ENCODE measurements at regions not wholly inside any gene's neighbourhood (a gene's known extent, or its start where the extent isn't known, plus 50 kb on each side); places are given as distances from the start of the nearest gene placed in this dataset.

DNA sequence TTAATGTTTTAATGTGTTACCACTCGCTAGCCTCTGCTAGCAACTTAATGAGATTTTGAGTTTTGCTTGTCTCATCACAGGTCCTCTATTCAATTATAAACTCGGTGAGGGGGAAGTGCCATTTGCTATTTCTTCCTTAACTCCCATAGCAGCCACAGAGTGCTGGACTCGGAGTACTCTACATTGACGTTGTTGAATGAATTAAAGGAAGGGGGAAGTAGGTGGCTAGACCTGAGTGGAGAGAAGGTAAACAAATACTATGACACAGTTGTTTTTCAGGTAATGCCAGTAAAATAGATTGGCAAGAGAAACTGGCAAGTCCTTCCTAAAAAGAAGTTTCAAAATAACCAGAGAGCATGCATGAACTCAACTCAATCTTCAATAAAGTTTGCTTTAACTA lies 339.3 kb downstream of the HRH4 start:
- no peaks in the 10 kb centered on the region for H3K36me3 Mint-ChIP-seq (ENCODE audit: insufficient read depth)
- no peaks in the 10 kb centered on the region for H3K9me3 Mint-ChIP-seq
- H3K4me3 Mint-ChIP-seq = no peak overlapping the region
- no peak for ATAC-seq
- peaks cover 10% of the 10 kb centered on the region for H3K27me3 Mint-ChIP-seq (ENCODE audit: low read depth)
- H3K4me1 Mint-ChIP-seq (ENCODE audit: low read depth) = no peaks in the 10 kb centered on the region
- DNase-seq = no peak

GRCh38 chr18:24801001-24801400 lies 340.6 kb downstream of the HRH4 start:
- Mint-ChIP-seq H3K36me3 (ENCODE audit: insufficient read depth) (no peaks in the 10 kb centered on the region), H3K27me3 (ENCODE audit: low read depth) (peaks cover 10% of the 10 kb centered on the region), H3K4me3 (no peak overlapping the region), H3K4me1 (ENCODE audit: low read depth) (no peaks in the 10 kb centered on the region), H3K9me3 (no peaks in the 10 kb centered on the region)
- ATAC-seq = no peak
- DNase-seq = no peak

- no peak for ATAC-seq
- Mint-ChIP-seq H3K27me3 (ENCODE audit: low read depth) (peaks cover 10% of the 10 kb centered on the region), H3K9me3 (no peaks in the 10 kb centered on the region), H3K4me1 (ENCODE audit: low read depth) (no peaks in the 10 kb centered on the region), H3K4me3 (no peak overlapping the region), H3K36me3 (ENCODE audit: insufficient read depth) (no peaks in the 10 kb centered on the region)
- DNase-seq = no peak
These were observed 342.0 kb downstream of the HRH4 start for GRCh38 chr18:24802456-24802855.

DNA sequence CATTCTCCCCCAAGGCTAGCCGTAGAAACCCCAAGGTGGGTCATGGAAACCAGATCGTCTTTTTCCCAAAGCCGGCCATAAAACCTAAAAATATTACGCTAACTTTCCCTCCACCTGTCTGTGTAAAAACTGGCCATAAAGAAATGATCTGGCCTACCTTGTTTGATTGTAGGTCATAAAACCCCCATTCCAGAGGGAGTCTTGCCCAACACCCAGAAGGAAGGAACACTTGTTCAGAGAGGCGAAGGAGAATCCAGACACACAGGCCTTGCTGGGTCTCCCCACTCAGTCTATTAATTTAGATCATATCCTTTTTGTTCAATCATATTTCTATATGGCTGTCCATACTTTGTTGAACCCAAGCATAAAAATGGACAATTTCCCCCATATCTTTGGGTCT lies 344.7 kb downstream of the HRH4 start:
- H3K4me1 Mint-ChIP-seq (ENCODE audit: low read depth) = no peaks in the 10 kb centered on the region
- H3K4me3 Mint-ChIP-seq = no peak overlapping the region
- H3K27me3 Mint-ChIP-seq (ENCODE audit: low read depth) = peaks cover 5% of the 10 kb centered on the region
- no peak for DNase-seq
- H3K9me3 Mint-ChIP-seq = peaks cover 9% of the 10 kb centered on the region
- no peak for ATAC-seq
- no peaks in the 10 kb centered on the region for H3K36me3 Mint-ChIP-seq (ENCODE audit: insufficient read depth)

GRCh38 chr18:24809173-24809950 lies 348.9 kb downstream of the HRH4 start:
- ATAC-seq = no peak
- no peak for DNase-seq
- peaks cover 9% of the 10 kb centered on the region for H3K9me3 Mint-ChIP-seq
- H3K4me1 Mint-ChIP-seq (ENCODE audit: low read depth) = no peaks in the 10 kb centered on the region
- no peaks in the 10 kb centered on the region for H3K27me3 Mint-ChIP-seq (ENCODE audit: low read depth)
- H3K36me3 Mint-ChIP-seq (ENCODE audit: insufficient read depth) = no peaks in the 10 kb centered on the region
- no peak overlapping the region for H3K4me3 Mint-ChIP-seq

GRCh38 chr18:24810561-24811305 lies 350.3 kb downstream of the HRH4 start:
- ATAC-seq (no peak), DNase-seq (no peak)
- Mint-ChIP-seq H3K27me3 (ENCODE audit: low read depth) (no peaks in the 10 kb centered on the region), H3K4me3 (no peak overlapping the region), H3K9me3 (peaks cover 9% of the 10 kb centered on the region), H3K36me3 (ENCODE audit: insufficient read depth) (no peaks in the 10 kb centered on the region), H3K4me1 (ENCODE audit: low read depth) (no peaks in the 10 kb centered on the region)

DNA sequence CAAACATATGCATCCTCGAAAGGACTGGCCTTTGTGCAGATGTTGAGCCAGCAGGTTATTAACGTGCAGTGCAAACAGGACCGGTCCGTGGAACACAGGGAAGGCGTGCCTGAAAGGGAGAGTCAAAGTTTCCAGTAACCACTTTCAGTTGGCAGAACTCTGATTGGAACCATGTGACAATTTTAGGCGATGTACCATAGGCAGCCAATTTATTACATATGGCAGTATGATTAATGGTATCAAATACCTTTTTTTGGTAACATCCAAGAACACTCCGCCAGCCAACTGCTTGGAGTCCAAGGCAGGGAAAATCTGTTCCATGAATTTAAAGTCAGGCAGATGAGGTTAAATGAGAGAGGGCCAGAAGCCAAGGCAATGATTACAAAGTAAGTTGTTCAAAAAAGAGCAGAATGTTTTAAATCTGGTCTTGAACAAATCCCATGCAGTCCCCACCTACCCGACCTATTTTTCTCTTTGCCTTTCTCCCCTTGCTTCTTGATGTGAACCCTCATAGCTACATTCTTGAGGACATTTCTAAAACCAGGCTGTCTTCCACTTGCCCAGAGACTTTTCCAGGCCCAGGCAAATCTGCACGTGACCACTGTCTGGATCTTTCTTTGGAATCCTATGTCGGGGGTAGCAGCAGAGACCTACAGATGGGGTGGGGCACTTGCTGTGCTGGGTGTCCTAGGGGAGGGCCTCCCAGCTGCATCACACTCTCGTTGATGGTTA lies 351.7 kb downstream of the HRH4 start:
- H3K4me3 Mint-ChIP-seq = no peak overlapping the region
- H3K4me1 Mint-ChIP-seq (ENCODE audit: low read depth) = no peaks in the 10 kb centered on the region
- peaks cover 9% of the 10 kb centered on the region for H3K9me3 Mint-ChIP-seq
- H3K36me3 Mint-ChIP-seq (ENCODE audit: insufficient read depth) = no peaks in the 10 kb centered on the region
- no peak for DNase-seq
- no peaks in the 10 kb centered on the region for H3K27me3 Mint-ChIP-seq (ENCODE audit: low read depth)
- no peak for ATAC-seq

DNA sequence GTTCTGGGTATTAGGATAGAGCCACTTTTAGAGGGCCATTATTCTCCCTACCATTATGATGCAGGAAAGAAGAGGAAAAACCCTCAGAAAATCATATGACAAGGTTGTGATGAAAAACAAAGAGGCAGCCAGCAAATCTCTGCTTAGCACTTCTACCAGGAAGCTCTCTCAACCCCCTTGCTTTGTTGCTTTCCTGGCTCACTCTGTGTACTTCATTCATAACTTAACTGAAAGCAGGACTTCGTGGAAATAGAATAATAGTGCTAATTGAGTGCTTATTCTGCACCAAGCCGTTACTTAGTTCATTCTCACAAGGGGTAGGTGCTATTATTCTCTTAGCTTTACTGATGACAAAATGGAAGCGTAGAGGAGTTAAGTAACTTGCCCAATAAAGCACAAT lies 354.1 kb downstream of the HRH4 start:
- H3K27me3 Mint-ChIP-seq (ENCODE audit: low read depth) = no peaks in the 10 kb centered on the region
- no peaks in the 10 kb centered on the region for H3K4me1 Mint-ChIP-seq (ENCODE audit: low read depth)
- H3K36me3 Mint-ChIP-seq (ENCODE audit: insufficient read depth) = no peaks in the 10 kb centered on the region
- DNase-seq = no peak
- no peaks in the 10 kb centered on the region for H3K9me3 Mint-ChIP-seq
- no peak for ATAC-seq
- H3K4me3 Mint-ChIP-seq = no peak overlapping the region

DNA sequence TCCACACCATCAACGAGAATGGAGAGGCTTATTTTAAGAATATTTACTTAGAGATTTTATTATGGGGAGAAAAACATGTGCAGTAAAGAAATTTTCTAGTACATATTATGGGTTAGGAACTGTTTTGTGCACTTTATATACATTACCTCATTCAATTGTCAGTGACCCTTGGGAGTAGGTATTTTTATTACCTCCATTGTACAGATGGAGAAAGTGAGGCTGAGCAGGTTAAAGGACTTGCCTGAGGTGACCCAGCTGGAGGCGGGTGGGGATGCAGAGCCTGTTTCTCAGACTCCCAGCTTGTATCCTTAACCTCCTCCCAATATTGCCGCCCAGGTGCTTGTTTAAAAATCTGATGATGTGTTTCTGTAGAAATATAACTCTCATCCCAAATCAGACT lies 356.7 kb downstream of the HRH4 start:
- no peaks in the 10 kb centered on the region for H3K9me3 Mint-ChIP-seq
- H3K36me3 Mint-ChIP-seq (ENCODE audit: insufficient read depth) = no peaks in the 10 kb centered on the region
- H3K4me1 Mint-ChIP-seq (ENCODE audit: low read depth) = no peaks in the 10 kb centered on the region
- H3K4me3 Mint-ChIP-seq = no peak overlapping the region
- no peak for ATAC-seq
- H3K27me3 Mint-ChIP-seq (ENCODE audit: low read depth) = peaks cover 3% of the 10 kb centered on the region
- no peak for DNase-seq

- Mint-ChIP-seq H3K4me1 (ENCODE audit: low read depth) (no peaks in the 10 kb centered on the region), H3K4me3 (no peak overlapping the region), H3K36me3 (ENCODE audit: insufficient read depth) (no peaks in the 10 kb centered on the region), H3K27me3 (ENCODE audit: low read depth) (peaks cover 4% of the 10 kb centered on the region), H3K9me3 (no peaks in the 10 kb centered on the region)
- ATAC-seq = no peak
- DNase-seq = no peak
These were observed 357.3 kb downstream of the HRH4 start for GRCh38 chr18:24817587-24818371.

- ATAC-seq (no peak), DNase-seq (no peak)
- no peaks in the 10 kb centered on the region for H3K36me3 Mint-ChIP-seq (ENCODE audit: insufficient read depth)
- no peak overlapping the region for H3K4me3 Mint-ChIP-seq
- peaks cover 4% of the 10 kb centered on the region for H3K27me3 Mint-ChIP-seq (ENCODE audit: low read depth)
- no peaks in the 10 kb centered on the region for H3K9me3 Mint-ChIP-seq
- H3K4me1 Mint-ChIP-seq (ENCODE audit: low read depth) = no peaks in the 10 kb centered on the region
These were observed 358.0 kb downstream of the HRH4 start for GRCh38 chr18:24818441-24818840.

DNA sequence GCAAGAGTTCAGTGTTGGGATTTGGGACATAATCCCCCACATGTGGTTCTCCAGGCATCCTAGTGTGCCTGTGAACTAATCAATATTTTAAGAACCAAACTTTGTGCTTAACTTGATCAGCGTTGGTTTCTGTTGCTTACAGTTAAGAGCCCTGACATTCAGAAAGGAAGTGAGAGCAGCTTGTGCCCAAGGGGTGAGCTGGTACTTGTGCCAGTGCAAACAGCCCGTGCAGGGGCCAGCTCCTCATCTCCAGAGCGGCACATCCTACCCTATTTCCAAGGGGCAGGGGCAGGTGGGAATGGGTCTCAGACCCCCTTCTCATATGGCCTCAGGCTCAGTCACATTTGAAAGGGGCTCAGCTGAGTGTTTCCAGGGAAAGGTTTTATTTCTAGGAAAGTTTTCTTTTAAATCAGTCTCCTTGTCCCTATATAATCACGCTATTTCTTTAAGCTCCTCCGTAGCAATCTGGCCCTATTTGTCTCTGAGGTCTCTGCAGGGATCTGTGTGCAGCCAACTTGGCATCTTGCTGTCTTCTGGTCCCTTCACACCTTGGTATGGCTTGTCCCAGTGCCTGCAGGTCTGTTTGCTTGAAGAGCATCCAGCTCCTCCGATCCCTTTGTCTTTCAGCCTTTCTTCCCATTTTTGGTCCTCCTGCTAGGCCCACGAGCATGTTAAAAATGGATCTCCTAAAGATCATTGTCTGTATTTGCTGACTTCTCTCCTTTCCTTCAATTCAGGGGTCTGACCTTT lies 358.9 kb downstream of the HRH4 start:
- Mint-ChIP-seq H3K9me3 (no peaks in the 10 kb centered on the region), H3K36me3 (ENCODE audit: insufficient read depth) (no peaks in the 10 kb centered on the region), H3K4me1 (ENCODE audit: low read depth) (no peaks in the 10 kb centered on the region), H3K27me3 (ENCODE audit: low read depth) (peaks cover 4% of the 10 kb centered on the region), H3K4me3 (no peak overlapping the region)
- no peak for ATAC-seq
- DNase-seq = no peak

DNA sequence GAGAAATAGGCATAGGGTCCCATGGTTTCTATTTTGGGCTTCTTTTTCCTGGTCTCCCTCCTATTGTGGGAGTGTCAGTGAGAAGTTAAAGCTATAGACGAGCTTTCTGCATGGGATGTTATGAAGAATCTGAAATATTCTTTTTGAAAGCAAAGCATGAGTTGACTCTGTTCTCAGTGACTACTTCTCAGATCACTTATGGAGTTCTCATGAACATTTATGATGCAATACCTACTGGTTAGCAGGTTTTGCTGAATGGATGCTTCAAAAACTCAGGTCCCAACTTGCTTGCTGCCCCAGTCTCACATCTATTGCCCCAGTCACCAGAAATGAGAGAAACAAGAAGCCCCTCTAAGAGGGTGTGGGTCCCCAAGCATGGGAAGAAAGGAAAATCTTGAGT lies 365.0 kb downstream of the HRH4 start:
- no peaks in the 10 kb centered on the region for H3K9me3 Mint-ChIP-seq
- H3K4me1 Mint-ChIP-seq (ENCODE audit: low read depth) = no peaks in the 10 kb centered on the region
- no peaks in the 10 kb centered on the region for H3K36me3 Mint-ChIP-seq (ENCODE audit: insufficient read depth)
- H3K27me3 Mint-ChIP-seq (ENCODE audit: low read depth) = peaks cover 8% of the 10 kb centered on the region
- no peak overlapping the region for H3K4me3 Mint-ChIP-seq
- DNase-seq (no peak), ATAC-seq (no peak)

Data from activated T-cell treated with anti-CD3 and anti-CD28 coated beads, Interleukin-2, amount 50 U/mL, for 4 hours (primary cell).